Large intestine (tissue), 3 donors: ENCODE measurements at regions not wholly inside any gene's neighbourhood (a gene's known extent, or its start where the extent isn't known, plus 50 kb on each side); places are given as distances from the start of the nearest gene placed in this dataset.
A peak's percentile ranks its signal among the peaks of the same experiment; 100 is the strongest.

Experiments
- DNase-seq, 2 donors: peaks; one replicate each; pipeline versions ENCODE4 v3.0.0 to v3.0.0-alpha.2; 2013
- H3K27ac ChIP-seq: one replicate; pipeline ENCODE4 v1.5.1; 2013; ENCODE audit warnings: low read length
- H3K27me3 ChIP-seq: 2 replicates; pipeline ENCODE4 v1.6.1; 2013; ENCODE audit warnings: low read length; ENCODE audit not compliant: control insufficient read depth, insufficient read depth
- H3K36me3 ChIP-seq: 2 replicates; pipeline ENCODE4 v1.6.1; 2013; ENCODE audit warnings: low read length; ENCODE audit not compliant: control insufficient read depth, insufficient read depth
- H3K4me1 ChIP-seq: one replicate; pipeline ENCODE4 v1.6.1; 2013; ENCODE audit warnings: low read length; ENCODE audit not compliant: control insufficient read depth, insufficient read depth
- H3K4me3 ChIP-seq: one replicate; pipeline ENCODE4 v1.5.1; 2013; ENCODE audit warnings: low read length
- H3K9me3 ChIP-seq: one replicate; pipeline ENCODE4 v1.6.1; 2013; ENCODE audit warnings: mild to moderate bottlenecking, low read depth, low read length, moderate library complexity; ENCODE audit not compliant: control insufficient read depth
- WGBS: methylation state at CpG from one replicate; pipeline ENCODE4 v1.1.5; 2013; ENCODE audit warnings: low lambda C conversion rate; ENCODE audit not compliant: insufficient coverage; 5-methylcytosine and 5-hydroxymethylcytosine counted together

GRCh38 chr11:128392259-128392658 lies 195.1 kb downstream of the ETS1 start:
- Histone ChIP-seq H3K27ac (no peak overlapping the region), H3K4me1 (peaks cover 9% of the 10 kb centered on the region), H3K36me3 (no peaks in the 10 kb centered on the region), H3K27me3 (no peaks in the 10 kb centered on the region), H3K4me3 (no peak overlapping the region), H3K9me3 (no peaks in the 10 kb centered on the region)
- DNase-seq = no peak
- WGBS = 83% methylated on average over 1 of the region's 2 CpGs

GRCh38 chr11:128391811-128392210 lies 195.5 kb downstream of the ETS1 start:
- 60% methylated on average over 1 of the region's 2 CpGs for WGBS
- Histone ChIP-seq H3K4me1 (peaks cover 9% of the 10 kb centered on the region), H3K36me3 (no peaks in the 10 kb centered on the region), H3K27me3 (no peaks in the 10 kb centered on the region), H3K4me3 (no peak overlapping the region), H3K27ac (no peak overlapping the region), H3K9me3 (no peaks in the 10 kb centered on the region)
- DNase-seq = peak; percentile 24 to 44

GRCh38 chr11:128390246-128390645 lies 197.1 kb downstream of the ETS1 start:
- whole genome bisulfite sequencing = no CpG with 5 or more reads among the region's 1 CpG
- Histone ChIP-seq H3K9me3 (no peaks in the 10 kb centered on the region), H3K4me3 (no peak overlapping the region), H3K4me1 (peaks cover 9% of the 10 kb centered on the region), H3K27me3 (no peaks in the 10 kb centered on the region), H3K36me3 (no peaks in the 10 kb centered on the region), H3K27ac (no peak overlapping the region)
- DNase-seq = no peak

DNA sequence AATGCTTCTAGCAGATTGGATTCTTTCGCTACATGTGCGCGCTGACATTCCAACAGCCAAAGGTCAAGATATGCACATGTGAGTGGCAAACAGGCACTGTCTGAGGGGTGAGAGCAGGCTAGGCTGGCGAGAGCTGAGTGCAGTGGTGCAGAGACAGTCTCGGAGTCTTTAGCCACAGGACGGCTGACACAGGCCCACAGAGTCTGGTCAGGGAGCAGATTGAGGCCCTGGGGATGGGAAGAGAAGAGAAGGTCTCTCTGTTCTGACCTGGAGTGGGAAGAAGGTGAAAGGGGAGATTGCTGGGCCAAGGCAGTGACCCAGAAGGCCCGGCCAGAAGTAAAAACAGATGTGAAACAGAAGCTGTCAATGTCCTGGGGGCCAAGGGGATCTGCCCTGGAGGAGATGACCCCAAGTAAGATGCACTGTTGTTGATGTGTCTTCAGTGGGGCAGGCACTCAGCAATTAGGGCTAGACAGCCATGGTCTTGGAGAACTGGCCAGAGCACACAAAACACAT lies 197.8 kb downstream of the ETS1 start:
- DNase-seq = no peak
- 100% methylated on average over 1 of the region's 7 CpGs for WGBS
- H3K4me1 ChIP-seq = peaks cover 9% of the 10 kb centered on the region
- no peaks in the 10 kb centered on the region for H3K9me3 ChIP-seq
- H3K27ac ChIP-seq = no peak overlapping the region
- H3K4me3 ChIP-seq = no peak overlapping the region
- no peaks in the 10 kb centered on the region for H3K36me3 ChIP-seq
- H3K27me3 ChIP-seq = no peaks in the 10 kb centered on the region

DNA sequence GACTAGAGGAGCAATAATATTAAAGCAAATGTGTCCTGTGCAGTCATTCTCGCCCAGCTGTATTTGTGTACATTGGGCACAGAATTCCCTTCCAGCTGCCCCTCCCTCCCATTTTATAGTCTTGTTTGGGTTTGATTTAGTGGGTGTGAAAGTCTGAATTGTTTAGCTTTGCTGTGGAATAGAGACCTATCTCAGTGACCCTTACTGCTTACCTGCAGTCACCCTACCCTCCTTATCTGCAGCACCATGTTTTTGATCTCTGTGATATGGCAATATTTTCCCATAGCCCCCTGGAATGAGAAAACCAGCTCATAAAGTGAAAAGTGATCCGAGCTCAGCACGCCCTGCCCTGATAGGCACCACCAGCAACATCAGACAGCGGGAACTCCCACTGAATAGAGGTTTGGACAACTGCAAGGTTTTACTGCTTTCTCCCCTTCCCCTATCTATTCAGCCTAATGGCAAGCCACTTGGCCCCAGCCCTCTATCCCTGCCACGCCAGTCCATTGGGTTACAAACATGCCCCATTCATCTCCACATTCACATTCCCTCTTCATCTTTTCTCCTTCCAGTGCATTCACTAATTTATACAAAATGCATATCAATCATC lies 199.0 kb downstream of the ETS1 start:
- no peaks in the 10 kb centered on the region for H3K36me3 ChIP-seq
- peaks cover 9% of the 10 kb centered on the region for H3K4me1 ChIP-seq
- no peak for DNase-seq
- H3K27me3 ChIP-seq = no peaks in the 10 kb centered on the region
- H3K4me3 ChIP-seq = no peak overlapping the region
- no peak overlapping the region for H3K27ac ChIP-seq
- H3K9me3 ChIP-seq = no peaks in the 10 kb centered on the region
- WGBS = no CpG with 5 or more reads among the region's 5 CpGs

DNA sequence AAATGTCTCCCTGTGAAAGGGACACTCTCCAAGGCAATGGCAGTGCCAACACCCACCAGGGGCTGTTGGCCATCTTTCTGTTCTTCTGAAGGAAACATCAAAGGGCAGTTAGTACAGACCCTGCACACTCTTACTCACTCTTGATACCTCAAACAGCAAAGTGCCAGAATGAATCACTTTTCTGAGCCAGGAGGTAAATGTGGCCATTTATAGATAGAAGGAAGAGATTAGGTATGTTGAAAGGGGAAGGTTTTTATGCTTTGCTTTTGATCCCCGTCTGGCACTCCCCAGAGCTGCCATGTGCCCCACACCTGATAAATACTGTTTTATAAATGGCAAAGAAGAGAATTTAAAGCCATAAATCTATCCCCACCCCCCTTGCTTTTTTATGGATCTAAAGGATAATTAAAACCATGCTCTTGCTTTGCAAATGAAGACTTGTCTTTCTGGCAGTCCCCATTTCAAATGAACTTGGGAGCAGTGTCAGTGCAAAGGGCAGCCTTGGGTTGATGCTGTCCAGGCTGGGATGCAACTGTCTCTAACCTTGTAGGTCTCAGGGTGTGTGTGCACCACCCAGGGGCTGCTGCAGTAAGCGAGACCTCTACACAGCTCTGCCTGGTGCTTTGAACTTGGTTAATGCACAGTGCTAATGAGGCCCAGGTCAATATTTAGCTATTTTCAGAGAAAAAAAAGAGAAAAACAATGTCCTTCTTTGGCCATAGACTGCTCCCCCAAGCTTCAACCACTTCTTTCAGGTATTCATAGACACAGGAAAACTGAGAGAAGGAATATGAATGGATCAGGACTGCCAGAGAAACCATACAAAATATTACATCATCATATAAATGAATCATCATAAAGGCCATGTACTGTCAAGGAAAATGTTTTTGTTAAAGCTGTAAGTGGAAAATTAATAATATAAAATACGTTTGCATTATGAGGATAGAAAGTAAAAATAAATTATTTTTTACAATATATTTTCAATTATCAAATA lies 207.5 kb downstream of the ETS1 start:
- Histone ChIP-seq H3K27ac (no peak overlapping the region), H3K4me3 (no peak overlapping the region), H3K9me3 (no peaks in the 10 kb centered on the region), H3K4me1 (no peaks in the 10 kb centered on the region), H3K27me3 (no peaks in the 10 kb centered on the region), H3K36me3 (no peaks in the 10 kb centered on the region)
- no peak for DNase-seq
- 75% methylated on average over 2 of the region's 3 CpGs for WGBS

GRCh38 chr11:128375961-128376360 lies 211.4 kb downstream of the ETS1 start:
- no peak overlapping the region for H3K27ac ChIP-seq
- no peaks in the 10 kb centered on the region for H3K36me3 ChIP-seq
- no peaks in the 10 kb centered on the region for H3K9me3 ChIP-seq
- H3K4me1 ChIP-seq = no peaks in the 10 kb centered on the region
- WGBS = 60% methylated on average over 1 of the region's 1 CpG
- DNase-seq = no peak
- no peak overlapping the region for H3K4me3 ChIP-seq
- H3K27me3 ChIP-seq = no peaks in the 10 kb centered on the region

- Histone ChIP-seq H3K4me3 (no peak overlapping the region), H3K27me3 (no peaks in the 10 kb centered on the region), H3K36me3 (no peaks in the 10 kb centered on the region), H3K27ac (no peak overlapping the region), H3K9me3 (no peaks in the 10 kb centered on the region), H3K4me1 (no peaks in the 10 kb centered on the region)
- 75% methylated on average over 2 of the region's 3 CpGs for WGBS
- DNase-seq = no peak
Measured at GRCh38 chr11:128374026-128374425, 213.3 kb downstream of the ETS1 start.

DNA sequence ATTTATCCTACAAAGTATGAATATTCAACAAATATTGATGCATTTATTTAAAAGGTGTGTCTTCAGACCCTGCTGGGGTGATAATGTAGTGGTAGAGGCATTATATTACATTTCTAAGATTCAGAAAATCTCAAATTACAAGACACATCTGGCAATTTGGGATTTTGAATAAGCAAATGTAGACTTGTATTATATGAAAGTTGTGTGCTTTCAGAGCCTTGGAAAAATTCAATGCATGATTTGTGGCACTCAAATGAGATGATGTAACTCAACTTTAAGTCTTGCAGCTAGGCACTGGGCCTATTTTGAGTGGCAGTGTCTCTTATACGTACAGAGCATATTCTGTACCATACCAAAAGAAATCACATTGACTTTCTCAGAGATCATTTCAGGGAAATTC lies 214.4 kb downstream of the ETS1 start:
- Histone ChIP-seq H3K9me3 (no peaks in the 10 kb centered on the region), H3K4me1 (no peaks in the 10 kb centered on the region), H3K27ac (no peak overlapping the region), H3K27me3 (no peaks in the 10 kb centered on the region), H3K36me3 (no peaks in the 10 kb centered on the region), H3K4me3 (no peak overlapping the region)
- DNase-seq = no peak
- 83% methylated on average over 1 of the region's 1 CpG for WGBS

GRCh38 chr11:128367573-128367972 lies 219.8 kb downstream of the ETS1 start:
- Histone ChIP-seq H3K9me3 (no peaks in the 10 kb centered on the region), H3K36me3 (no peaks in the 10 kb centered on the region), H3K27me3 (no peaks in the 10 kb centered on the region), H3K27ac (no peak overlapping the region), H3K4me1 (no peaks in the 10 kb centered on the region), H3K4me3 (no peak overlapping the region)
- no CpG with 5 or more reads among the region's 10 CpGs for WGBS
- DNase-seq = no peak
